RCC 7860 (cell line): ENCODE measurements at regions not wholly inside any gene's neighbourhood (a gene's known extent, or its start where the extent isn't known, plus 50 kb on each side); places are given as distances from the start of the nearest gene placed in this dataset.

Source experiments
- DNase-seq: peaks from one replicate; pipeline ENCODE4 v3.0.0-alpha.2; 2015; ENCODE audit warnings: low spot score
- FAIRE-seq: peaks from 2 replicates; lab custom pipeline; 2012; peaks lifted over from hg19 to GRCh38; lab: Jason Lieb, UNC

DNA sequence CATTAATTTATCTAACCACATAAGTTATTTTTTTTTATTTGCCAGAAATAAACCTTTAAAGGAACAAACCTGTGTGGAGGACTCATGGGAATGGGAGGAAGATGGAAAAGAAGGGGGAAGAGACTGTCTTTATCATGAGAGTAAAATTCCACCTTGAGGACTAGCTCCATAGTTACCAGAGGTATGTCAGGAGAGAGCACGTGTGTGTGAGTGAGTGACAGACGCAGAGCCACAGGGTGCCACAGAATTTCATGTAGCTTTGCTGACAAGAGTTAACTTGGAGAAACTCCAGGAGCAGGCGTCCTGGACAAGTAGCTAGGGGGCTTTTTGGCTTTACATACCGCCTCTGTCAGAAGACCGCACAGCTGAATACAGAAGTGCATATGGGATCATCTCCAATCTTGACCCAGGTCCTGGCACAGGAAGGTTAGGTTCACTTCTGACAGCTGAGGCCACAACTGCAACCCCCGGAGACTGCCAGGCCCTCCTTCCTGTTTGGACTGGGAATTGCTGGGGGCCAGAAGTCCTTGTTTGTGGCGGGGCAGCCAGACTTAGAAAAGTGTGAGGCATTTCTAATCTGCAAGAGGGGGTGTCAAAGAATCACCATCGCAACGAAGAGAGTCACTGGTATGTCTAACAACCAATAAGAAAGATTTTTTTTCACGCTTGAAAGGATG lies 197.8 kb upstream of the TPM1 start:
- FAIRE-seq (no peak), DNase-seq (no peak)

DNA sequence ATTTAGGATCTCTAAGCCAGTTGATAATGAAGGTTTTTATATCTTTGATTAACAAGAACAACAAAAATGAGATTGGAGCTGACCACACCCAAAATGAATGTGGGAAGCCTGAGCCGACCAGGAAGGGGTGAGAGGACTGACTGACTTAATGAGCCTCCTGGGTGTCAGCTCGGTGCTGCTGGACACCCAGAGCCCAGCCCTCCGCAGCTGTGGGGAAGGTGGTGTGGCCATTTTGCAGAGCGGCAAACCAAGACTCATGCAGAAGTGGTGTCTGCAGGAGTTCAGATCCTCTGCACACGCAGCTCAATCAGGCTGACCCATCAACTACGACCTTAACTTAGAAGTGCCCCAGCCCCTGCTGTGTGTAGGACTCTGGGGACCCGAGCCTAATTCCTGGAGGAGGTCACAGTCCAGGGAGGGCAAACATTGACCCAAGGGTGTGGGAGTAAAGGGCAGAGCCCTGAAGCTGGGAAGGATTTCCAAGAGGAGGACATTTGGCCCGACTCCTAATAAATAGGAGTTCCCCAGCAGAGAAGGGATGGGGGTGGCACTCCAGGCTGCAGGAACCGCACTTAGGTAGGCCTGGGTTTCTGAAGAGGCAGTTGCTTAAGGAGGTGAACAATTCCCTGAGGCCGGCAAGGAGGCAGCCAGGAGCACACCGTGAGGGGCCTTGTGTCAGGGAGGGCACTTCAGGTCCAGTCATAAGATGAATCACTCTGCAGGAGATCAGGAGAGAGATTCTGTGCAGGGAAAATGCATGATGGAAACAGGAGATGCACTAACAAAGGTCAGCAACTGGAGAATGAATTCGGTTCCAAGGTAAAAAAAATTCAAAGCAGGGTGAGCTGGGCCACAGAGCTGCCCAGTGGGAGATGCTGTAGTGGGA lies 197.1 kb upstream of the TPM1 start:
- DNase-seq (peak; percentile 94), FAIRE-seq (peak; percentile 89)

DNA sequence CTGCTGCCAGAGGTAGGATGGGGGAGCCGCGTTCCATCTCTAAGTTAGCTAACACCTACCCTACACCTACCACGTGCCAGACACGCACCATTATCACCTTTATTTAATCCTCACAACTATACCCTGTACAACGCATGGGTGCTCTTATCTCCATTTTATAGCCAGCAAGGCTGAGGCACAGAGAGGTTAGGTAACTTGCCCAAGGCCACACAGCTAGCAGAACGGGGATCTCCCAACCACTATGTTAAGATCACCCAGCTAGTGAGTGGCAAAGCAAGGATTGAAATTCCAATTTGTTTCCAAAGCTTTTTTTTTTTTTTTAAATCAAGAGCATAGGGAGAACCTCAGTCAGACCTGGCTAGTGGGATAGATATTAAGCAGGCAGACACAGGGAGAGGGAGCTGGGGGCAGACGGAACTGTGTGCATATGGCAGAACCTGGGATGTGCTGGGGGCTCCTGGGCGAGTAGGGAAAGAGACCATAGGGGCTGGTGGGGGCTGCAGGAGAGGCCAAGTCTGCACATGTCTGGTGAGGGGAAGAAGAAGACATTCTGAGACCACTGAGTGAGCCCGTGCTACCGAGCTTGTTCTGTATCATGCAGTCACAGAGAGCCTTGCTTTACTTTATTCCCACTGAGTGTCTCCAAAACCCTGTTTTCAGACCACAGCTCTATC lies 196.3 kb upstream of the TPM1 start:
- FAIRE-seq (no peak), DNase-seq (no peak)

DNA sequence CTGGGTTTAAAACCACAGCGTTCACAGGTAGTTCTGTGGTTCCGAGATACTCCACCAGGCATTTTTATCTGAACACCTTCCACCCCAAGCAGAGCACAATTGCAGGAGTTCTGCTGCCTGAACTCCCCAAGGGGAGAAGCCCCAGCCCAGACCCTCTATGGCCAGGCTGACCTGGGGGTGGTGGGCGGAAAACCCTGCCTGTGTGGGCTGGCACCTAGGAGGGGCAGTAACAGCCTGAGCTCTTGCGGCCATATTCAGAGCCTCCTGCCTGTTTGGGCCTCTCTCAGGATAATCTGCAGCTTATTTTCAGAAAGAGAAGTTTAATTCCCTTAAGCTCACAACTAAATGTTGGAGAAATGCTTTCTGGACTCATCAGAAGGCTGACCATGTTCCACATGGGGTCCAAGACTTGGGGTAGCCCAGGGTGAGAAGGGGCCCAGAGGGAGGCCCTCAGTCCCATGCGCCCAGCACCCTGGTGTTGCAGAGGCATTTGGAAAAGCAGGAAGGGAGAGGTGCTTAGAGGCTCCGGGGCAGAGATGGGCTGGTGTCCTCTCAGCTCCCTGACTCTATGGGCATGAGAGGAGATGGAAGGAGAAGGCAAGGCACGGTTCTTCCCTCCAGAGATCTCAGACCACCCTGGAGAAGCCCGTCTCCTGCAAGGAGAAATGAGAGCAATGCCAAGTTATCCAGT lies 195.6 kb upstream of the TPM1 start:
- FAIRE-seq (no peak), DNase-seq (no peak)

GRCh38 chr15:62847900-62848489 lies 194.6 kb upstream of the TPM1 start:
- FAIRE-seq (no peak), DNase-seq (peak; percentile 45)

DNA sequence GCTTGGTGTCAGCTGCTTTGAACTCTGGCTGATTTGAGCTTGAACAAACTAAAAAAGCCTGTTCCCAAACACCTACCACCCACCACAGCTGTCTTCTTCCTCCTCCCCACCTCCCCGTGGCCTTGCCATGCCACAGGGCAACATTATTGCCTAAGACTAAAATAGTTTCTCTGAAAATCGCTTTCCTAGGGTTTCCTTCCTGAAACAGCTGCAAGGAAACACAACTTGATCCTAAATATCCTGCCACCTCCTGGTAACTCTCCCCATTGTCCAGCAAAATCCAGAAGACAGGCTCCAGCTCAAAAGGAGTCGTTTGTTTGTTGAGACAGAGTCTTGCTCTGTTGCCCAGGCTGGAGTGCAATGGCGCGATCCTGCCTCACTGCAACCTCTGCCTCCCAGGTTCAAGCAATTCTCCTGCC lies 193.9 kb upstream of the TPM1 start:
- peak; percentile 11 for DNase-seq

GRCh38 chr15:62849316-62850106 lies 193.0 kb upstream of the TPM1 start:
- DNase-seq, result no peak
- FAIRE-seq, result no peak

More for the DNA sequence above, 193.9 kb upstream of the TPM1 start:
- no peak for FAIRE-seq

- no peak for FAIRE-seq
Observed at GRCh38 chr15:62850318-62850717, 192.2 kb upstream of the TPM1 start.

DNA sequence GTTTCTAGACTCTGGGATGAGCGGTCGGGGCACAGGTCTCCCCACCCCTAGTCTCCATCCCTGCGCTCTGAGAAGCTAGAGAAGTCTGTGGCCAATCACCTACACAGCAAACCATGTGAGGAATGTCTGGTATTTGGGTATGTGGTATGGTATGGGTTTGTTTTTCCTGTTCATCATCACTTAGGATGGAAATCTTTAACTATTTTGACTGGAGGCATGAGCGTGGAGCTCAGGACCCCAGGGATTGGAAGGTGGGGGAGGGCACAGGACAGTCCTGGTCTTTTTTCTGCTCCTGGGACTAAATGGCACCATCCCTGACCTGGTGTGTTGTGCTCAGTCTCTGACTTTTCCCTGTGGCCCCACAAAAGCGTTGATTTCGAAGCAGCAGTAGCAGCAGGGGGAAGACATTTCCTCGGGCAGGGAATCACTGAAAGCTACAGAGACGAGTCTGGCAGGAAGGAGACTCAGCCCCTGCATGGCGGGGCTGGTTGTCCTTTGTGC lies 191.7 kb upstream of the TPM1 start:
- peak; percentile 95 for FAIRE-seq
- DNase-seq, result peak; percentile 99

More at GRCh38 chr15:62850318-62850717, 192.2 kb upstream of the TPM1 start:
- DNase-seq, result peak; percentile 66

DNA sequence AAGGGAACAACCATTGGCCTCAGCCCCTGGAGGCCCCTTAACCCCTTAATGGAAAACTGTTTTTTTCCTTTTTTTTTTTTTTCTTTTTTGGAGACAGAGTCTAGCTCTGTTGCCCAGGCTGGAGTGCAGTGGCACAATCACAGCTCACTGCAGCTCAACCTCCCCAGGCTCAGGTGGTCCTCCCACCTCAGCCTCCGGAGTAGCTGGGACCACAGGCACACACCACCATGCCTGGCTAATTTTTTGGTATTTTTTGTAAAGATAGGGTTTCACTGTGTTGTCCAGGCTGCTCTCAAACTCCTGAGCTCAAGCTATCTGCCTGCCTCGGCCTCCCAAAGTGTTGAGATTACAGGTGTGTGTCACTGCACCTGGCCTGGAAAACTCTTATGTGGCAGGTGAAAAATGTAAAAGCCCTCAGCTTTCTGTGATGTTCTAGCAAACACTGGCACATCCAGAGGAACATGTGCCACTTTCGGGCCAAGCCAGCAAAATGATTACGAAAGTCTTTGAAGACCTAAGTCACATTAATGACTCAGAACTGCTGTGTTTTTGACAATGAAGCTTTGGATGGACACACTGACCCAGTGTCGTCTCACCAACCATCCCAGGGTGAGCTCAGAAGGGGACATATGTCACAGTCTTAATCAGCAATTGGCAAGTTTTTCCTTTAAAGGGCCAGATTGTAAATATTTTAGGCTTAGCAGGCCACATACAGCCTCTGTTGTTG lies 189.3 kb upstream of the TPM1 start:
- peak; percentile 71 for FAIRE-seq
- peak; percentile 80 for DNase-seq

DNA sequence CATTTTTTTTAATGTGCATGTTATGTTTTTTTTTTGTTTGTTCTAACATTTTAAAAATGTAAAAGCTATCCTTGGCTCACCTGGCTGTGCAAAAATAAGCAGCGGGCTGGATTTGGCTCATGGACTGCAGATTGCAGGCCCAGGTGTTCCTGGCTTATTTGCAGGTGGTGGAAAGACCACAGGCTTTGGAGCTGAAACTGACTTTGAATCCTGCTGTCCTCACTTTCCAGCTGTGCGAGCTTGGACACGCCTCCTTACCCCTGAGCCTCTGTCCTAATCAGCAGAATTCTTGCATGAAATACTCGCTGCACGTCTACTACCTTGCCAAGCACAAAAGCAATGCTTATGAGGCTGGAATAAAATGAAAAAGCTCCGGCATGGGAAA lies 188.7 kb upstream of the TPM1 start:
- FAIRE-seq (no peak), DNase-seq (no peak)

DNA sequence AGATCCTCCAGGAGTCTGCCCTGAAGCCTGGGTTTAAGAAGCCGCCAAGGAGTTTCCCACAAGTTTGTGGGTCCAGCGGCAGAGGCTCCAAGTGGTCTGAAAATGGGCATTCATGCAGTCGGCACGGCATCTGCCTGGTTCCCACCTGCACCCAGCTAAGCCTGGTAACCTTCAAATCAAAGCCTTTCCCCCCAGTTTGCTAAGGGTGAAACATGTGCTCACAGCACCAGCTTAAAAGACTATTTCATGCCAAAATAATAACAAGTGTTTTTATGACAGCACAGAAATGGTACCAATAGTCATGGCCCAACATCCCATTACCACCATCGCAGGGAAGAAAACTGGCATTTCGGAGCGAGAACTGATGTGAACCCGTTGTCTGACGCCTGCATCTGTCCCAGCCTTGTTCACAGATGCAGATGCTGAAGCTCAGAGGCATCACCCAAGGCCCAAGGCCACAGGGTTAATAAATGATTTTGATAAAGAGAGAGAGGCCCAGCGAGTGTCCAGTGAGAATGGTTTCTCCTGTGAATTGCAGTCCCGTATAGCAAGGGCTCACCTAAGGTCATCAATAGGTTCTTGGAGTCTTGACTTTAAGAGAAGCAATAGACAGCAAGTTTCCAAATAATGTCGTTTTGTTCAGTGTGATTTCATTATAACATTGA lies 188.0 kb upstream of the TPM1 start:
- FAIRE-seq (no peak), DNase-seq (no peak)

- FAIRE-seq, result no peak
- DNase-seq, result no peak
Observed at GRCh38 chr15:62855085-62855476, 187.5 kb upstream of the TPM1 start.

GRCh38 chr15:62856466-62857246 lies 185.9 kb upstream of the TPM1 start:
- no peak for FAIRE-seq

DNA sequence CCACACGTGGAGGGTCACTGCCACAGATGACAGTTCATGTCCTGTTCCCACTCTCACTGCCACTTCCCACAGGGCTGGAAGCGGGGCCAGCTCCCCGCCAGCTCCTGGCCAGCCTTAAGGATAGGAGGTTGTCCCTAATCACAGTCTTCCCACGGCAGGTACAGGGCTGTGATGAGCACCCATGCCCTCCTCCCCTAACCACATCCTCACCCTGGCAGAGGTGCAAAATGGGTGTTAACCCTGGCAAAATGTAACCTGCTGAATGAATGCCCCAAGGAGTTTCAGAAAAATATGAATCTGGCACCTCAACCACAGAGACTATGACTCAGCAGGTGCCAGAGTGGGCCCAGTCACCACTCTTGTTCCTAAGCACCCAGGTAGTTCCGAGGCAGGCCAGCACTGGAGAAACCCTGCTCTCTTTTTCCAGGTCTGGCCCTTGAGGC lies 185.1 kb upstream of the TPM1 start:
- peak; percentile 85 for FAIRE-seq
- DNase-seq, result peak; percentile 79

More at GRCh38 chr15:62856466-62857246, 185.9 kb upstream of the TPM1 start:
- no peak for DNase-seq

DNA sequence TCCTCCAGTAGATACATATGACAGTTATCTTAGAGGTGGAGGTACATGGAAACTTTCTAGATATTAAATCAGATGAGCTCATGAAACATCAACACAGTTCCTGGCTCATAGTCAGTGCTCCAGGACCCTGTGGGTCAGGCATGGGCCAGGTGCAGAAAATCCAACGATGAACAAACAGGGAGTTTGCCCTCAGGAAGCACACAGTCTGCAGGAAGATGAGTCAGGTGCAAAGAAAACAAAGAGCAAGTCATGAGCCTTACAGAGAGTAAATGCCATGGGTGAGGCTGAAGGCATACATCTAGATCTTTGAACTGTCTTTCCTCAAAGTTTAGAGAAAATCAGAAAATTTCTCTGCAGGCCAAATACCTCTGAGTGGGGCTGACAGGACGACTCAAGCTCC lies 184.2 kb upstream of the TPM1 start:
- DNase-seq, result no peak
- no peak for FAIRE-seq

GRCh38 chr15:62862717-62863116 lies 179.8 kb upstream of the TPM1 start:
- FAIRE-seq, result no peak

DNA sequence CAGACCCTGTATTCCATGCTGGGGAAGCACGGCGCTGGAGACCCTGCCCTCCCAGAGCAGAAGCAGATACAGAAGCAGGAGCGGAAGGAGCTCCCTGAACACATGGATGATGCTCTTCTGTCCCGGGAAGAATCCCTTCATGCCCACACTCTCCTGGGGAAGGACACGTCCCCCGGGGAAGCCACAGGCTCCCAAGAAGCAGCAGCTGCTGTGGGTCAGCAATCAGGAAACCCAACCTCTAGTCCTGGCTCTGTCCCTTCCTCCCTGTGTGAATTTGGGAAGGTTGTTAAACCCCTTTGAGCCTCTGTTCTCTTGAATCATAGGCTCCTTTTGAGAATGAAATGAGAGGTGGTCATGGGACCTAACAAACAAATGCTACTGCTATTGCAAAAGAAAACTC lies 176.2 kb upstream of the TPM1 start:
- no peak for FAIRE-seq
- no peak for DNase-seq

More at GRCh38 chr15:62862717-62863116, 179.8 kb upstream of the TPM1 start:
- no peak for DNase-seq
